Germinal center (tissue), 1 donor: ENCODE measurements at regions not wholly inside any gene's neighbourhood (a gene's known extent, or its start where the extent isn't known, plus 50 kb on each side); places are given as distances from the start of the nearest gene placed in this dataset.

Experiments used
- DNase-seq: peaks from one replicate; pipeline ENCODE4 v3.0.0; 2012; ENCODE audit warnings: mixed read lengths, low spot score

DNA sequence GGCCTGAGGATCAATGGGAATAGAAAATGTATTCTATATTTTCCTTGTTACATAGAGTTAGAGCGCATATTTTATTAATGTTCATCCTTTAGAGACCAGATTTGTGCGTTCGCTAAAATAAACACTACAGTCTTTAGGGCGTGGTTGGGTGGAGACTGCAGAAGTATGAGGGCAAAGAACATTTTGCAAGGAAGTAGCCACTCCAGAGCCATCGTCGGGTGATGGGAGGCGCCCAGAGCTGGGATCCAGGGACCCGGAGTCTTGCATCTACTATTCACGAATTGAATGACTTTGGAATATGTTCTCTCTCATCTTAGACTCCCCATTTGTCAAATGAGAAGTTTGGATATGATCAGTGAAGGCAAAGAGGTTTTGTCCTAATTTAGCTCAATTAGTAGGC lies 154.2 kb upstream of the IRX6 start:
- no peak for DNase-seq

DNA sequence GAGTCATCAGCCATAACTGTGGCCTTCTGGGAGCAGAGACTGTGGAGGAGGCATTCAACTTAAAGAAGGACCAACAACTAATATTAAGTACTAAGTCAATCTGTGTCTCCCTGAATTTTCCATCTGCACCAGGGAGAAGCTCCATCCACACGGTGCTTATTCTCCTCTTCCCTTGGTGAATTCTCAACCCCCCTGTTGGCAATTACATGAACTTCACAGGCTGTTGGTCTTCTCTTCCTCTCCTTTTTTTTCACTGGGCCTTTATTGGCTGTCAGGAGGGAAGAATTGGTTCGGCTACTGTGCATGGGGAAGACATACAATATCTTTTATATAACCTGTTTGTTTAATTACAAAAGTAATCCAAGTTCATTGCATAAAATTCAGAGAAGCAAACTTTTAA lies 152.8 kb upstream of the IRX6 start:
- no peak for DNase-seq

DNA sequence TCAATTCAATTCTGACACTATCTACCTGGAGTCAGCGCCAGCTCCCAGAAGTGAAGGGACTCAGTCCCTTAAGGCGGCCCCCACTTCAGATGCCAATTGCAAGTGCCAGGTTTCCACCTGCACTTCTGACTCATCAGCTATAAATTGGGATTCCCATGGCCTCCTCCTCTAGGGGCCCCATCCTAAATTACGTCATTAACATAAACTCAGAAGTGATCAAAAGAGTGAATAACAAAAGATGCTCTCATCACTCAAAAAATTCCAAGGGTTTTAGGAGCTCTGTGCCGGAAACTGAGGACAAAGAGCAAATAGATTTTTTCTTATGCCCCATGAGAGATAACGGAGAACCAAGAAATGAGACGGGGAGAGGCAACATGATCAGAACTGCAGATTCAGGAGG lies 148.6 kb upstream of the IRX6 start:
- no peak for DNase-seq

DNA sequence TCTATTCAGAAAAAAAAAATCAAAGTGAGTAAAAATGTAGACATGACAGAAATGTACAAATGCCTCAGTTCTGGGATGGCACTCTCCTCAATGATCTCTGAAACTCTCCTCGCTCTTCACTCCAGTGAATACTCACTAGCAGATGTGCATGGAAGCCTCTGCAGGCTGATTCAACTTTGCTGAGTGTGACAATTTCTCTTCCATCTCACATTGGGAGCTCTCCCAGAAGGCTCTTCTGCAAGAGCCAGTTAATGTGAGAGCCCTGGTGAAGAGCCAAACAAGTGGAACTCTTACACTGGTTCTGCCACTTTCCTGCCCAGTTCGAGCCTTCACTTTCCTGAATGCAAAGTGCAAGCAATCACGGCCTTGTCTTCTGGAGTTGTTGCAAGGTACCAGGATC lies 147.1 kb upstream of the IRX6 start:
- DNase-seq = no peak

DNA sequence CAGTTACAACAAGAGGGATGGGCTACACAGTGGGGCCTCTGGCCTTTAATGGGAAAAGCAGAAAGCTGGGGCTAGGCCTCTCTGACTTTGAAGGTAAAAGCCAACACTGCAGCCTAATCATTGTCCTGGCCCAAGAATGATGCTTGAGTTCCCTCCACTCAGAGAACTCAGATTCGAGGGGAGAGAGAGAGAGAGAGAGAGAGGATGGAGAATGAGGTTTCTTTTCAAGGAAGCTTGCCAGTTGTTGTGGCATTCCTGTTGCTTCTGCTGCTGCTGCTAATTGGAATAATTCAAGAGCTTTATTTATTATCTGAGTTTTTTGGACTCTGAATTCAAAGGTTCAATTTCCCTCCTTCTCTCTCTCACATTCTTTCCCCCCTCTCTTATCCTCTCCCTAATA lies 144.6 kb upstream of the IRX6 start:
- no peak for DNase-seq

DNA sequence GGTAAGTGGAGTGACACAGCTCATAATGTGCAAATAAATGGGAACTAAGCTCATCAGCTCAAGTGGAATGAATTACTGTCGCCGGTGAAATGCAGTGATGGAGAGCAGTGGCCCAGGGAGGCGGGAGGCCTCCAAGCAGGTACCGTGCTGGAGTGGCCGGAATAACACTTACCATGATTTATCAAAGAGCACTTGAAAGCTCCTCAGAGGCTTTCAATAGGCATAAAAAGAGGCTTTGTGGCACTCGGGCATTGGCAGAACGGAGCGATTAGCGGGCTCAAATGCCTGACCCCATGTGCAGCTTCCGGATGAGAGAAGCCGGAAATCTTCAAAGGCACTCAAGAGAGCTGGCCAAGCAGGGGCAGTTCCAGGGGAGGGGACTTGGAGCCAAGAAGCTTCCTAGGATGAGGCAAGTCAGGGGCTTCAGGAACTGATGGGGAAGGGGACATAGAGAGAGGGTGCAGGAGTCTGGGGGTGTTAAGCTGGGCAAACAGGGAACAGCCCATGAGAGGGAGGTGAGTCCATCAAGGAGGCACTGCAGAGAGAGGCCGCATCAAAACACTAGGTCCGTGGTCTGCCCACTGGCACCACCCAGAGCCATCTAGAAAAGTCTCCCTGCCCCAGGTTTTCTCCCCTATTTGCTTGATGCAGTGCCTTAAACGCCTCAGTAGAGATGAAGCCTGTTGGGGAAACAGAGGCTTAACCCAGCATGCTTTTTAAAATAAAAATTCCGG lies 144.0 kb upstream of the IRX6 start:
- DNase-seq = no peak

DNA sequence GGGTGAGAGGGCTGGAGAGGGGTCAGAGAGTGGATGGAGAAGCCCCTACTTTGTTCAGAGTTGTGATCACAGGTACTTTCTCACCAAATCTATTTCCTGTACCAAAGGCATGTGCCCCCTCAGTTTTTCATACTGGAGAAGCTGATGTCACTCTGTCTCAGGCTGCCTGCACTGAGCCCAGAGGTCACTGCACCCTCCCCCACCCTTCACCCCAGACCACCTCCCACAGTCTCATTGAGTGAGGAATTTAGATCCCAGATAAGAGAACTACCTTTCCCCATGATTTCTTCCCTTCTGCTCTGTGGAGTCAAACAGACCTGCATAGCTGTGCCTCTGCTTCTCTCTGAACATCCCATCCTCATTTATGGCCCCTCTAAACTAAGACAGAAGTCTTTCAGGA lies 140.0 kb upstream of the IRX6 start:
- DNase-seq = no peak

DNA sequence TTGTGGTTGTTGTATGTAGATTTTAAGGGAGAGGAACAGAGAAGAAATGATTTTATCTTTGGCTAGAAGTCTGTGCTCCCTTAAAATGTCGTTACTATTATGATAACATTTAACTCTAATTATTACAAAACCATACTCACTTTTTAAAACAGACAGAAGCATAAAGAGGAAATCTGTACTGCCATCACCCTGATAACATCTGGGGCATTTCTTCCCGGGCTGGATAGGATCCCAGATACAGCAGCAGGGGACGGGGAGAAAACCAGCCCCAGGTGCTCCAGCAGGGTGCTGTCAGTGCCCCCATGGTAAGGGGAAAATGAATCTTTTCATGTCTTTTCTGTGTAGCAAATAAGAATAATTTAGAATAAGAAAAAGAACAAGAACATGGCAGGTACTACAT lies 139.4 kb upstream of the IRX6 start:
- DNase-seq = no peak

DNA sequence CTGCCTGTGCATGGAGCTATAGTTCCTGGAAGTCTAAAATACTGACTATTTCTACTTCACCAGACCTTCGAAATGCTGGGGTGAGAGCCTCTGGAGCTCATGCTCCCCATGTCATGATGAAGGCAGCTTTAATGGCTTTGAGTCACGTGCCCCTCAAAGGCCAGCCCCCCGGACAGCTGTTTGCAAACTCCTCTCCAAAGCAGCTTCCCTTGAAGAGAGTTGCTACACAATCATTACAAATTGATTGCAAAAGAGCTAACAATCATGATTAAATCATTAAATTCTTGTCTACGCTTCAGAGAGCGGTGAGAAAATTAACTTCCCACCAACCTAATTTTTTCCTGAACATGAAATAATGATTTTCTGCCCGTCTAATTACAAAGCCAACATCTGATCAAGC lies 134.8 kb upstream of the IRX6 start:
- DNase-seq = no peak

DNA sequence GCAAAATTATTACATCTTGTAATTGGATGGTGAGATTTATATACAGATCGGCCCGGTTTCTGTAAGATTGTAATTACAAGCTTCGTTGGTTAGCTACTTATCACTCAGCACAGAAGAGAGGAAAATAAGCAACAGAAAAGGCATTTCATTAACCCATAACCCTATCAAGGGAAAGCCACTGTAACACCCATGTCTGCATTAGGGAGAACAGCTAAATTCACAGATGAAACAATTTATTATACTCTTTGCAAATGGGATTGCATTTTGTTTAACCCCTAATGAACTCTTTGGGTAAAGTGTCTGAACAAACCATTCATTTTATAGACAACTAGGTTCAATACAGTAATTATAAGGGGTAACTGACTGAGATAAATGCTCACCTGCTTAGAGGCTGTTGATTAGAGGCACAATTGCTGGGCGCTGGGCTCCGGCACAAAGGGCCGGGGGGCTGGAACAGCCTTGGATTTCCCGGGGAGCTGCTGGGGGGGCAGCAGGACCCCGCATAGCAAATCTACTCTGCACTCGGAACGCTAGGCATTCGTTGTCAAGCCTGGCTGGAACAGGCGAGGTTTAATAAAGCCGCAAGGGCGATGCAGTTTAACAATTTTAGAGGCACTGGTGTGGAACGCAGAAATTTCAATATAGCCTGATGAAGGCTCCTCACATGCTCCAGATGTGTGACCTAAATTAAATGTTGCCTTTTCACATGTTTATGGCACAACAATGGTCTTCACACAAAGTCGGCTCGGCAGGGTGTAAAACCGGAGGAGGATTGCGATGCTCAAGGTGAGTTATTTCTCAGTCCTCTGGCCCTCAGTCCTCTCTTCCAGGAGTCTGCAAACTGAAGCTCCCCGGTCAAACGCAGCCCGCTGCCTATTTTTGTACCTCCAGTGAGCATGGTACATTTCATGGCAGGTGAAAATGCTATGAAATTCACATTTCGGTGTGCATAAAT lies 134.0 kb upstream of the IRX6 start:
- DNase-seq = no peak

DNA sequence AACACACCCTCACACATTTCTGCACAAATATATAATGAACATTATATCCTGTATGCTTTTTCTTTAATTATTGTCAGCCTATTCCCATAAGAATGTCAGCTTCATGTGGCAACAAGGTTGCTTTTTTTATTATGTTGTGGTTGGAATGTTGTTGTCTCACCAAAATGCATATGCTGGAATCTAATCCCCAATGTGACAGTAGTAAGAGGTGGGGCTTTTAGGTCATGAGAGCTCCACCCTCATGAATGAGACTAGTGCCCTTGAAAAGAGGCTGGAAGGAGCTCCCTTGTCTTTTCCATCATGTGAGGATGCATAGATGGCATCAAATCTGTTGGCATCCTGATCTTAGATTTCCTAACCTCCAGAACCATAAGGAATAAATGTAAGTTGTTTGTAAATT lies 131.3 kb upstream of the IRX6 start:
- DNase-seq = no peak

DNA sequence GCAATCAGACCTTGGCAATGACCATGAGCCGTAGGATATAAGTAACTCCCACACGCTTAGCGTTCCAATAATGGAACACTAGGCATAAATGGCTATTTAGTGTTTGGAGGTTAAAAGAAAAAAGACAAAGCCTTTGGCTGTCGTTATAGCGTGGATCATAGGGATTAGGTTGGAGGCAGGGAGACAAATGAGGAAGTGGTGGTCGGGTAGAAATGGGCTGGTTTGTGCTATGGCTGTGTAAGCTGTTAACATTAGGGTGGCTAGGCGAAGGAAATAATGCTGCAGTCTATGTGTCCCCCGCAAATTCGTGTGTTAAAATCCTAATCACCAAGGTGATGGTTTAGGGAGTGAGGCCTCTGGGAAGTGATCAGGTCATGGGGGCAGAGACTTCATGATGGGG lies 120.4 kb upstream of the IRX6 start:
- no peak for DNase-seq

DNA sequence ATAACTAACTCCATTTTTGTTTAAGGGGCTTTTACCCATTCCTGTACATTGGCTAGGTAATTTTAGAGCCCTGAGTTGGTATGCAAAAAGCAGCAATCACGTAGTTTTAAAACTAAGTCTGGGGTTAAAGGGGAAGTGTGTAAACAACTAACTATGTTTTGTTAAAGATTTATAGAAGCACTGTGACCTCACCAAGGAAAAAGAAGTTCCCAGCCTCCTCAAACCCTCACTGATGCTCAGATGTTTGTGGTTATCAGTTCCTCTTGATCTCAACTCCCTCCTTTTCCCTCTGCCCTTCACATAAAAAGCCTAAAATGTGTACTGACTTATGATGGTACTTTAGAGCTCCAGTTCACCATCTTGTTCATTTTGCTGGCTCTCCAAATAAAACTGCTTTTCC lies 119.9 kb upstream of the IRX6 start:
- DNase-seq = no peak

DNA sequence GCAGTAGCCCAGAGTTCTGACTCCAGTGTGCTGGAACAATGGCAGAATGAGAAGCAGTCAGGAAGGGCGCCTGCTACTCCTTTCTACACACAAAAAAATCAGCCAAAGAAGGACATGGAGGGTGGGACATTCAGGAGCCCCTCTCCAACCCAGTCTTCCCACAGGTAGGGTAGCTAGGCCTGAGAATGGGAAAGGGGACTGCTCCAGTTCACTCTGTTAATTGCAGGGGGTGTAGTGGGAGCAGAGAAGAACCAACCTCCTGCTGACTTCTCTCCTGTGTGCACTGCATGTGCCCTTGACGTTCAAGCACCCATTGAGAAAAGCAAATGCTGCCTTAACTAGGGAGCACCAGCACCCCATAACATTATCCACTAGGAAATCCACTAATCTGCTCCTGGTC lies 119.1 kb upstream of the IRX6 start:
- DNase-seq = no peak

DNA sequence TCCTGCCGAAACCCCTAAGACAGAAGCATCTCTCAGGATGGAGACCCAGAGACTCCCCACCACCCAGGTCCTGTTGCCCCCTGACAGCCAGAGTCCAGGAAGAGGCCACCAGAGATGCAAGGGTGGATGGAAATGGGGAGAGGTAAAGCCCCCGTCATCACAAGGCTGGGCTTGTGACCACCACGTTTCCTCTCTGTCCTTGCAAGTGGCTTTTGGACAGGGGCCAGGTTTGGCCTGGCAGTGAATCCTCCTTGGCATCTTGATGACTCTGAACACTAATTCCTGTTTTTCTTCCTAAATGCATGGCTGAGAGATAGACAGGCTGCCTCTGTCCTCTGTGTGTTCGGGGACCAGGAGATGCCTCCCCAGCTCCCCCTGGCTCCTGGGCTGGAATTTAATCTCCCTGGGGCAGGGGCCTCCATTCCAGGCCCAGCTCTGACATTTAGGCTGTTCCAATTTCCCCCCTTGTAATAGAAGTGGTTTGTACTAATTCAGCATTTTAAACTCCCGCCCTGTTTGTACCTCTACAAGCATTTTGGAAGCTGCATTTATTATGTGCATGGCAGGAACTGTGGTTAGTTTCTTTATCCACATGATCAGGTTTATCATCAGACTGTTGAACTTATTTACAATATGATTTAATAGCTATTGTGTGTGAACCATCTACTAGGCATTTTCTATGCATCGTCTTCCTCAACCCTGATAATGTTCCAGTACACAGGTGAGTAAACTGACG lies 116.1 kb upstream of the IRX6 start:
- DNase-seq = no peak

DNA sequence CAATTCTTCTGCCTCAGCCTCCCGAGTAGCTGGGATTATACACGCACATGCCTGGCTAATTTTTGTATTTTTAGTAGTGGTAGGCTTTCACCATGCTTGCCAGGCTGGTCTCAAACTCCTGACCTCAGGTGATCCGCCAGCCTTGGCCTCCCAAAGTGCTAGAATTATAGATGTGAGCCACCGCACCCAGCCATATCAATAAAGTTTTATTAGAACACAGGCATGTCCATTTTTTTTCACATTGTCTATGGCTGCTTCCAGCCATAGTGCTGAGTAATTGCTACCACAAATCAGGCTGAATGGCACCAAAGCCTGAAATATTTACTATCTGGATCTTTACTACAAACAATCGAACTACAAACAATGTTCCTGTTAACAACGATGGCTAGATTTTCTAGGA lies 114.4 kb upstream of the IRX6 start:
- no peak for DNase-seq

DNA sequence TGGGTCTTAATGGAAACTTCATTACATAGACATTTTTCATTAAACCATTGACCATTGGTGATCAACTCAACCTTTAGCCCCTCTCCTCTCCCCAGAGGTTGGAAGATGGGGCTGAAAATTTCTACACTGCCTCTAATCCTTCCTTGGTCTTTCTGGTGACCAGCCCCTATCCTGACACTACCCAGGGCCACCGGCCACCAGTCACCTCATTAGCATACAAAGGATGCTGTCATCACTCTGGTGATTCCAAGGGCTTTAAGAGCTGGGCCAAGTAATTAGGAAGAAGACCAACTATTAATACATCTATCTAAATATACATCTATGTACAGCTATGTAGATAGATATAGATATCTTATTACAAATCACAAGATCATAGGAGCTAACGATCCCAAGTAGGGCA lies 111.2 kb upstream of the IRX6 start:
- DNase-seq = no peak

DNA sequence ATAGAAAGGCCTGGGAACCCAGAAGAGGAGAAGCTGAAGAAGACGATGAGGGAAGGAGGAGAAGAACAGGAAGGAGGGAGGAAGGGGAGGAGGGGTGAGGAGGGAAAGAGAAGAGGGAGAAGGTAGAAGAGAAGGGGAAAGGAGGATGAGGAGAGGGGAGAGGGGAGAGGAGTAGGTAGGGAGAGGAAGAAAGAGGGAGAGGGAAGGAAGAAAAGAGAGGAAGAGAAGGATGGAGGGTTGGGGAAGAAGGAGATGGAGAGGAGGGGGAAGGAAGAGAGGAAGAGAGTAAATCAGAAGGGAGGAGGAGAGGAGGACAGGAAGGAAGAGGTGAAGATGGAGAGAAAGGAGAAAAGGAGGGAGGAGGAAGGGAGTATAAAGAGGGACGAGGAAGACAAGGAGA lies 109.6 kb upstream of the IRX6 start:
- DNase-seq = no peak

DNA sequence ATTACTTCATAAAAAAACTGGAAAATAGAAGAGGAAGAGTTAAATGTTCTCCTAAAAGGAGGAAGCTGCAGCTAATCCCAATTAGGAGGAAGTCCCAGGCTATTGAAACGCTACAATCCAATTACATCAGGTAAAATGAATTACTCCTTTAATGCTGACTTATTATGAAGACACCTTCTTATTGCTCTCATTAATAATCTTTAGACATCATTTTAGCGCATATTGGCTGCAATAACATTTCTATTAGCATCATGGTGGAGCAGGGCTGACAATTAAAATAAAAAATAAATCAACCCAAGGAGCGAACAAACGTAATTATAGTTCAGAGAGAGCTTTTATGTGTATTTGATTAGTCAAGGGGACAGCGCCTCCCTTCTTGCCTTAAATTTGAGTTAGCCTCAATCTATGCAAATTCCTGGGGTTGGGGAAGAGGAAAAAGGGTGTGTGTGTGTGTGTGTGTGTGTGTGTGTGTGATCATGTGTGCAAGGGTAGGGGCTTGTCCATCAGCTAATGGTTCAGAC lies 109.0 kb upstream of the IRX6 start:
- no peak for DNase-seq

DNA sequence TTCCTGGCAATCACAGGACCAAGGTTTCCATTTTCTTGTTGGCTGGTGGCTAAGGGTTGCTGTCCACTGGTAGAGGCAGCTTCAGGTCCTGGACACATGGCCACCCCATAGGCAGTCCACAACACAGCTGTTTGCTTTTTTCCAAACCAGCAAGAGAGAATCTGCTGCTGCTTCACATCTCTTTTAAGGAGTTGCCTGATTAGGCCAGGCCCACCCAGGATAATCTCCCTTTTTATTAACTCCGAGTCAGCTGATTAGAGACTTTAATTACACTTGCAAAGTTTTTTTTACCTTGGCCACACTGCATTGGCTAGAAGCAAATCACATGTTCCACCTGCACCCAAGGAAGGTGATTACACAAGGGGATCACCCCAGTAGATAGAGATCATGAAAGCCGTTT lies 106.6 kb upstream of the IRX6 start:
- DNase-seq = no peak

DNA sequence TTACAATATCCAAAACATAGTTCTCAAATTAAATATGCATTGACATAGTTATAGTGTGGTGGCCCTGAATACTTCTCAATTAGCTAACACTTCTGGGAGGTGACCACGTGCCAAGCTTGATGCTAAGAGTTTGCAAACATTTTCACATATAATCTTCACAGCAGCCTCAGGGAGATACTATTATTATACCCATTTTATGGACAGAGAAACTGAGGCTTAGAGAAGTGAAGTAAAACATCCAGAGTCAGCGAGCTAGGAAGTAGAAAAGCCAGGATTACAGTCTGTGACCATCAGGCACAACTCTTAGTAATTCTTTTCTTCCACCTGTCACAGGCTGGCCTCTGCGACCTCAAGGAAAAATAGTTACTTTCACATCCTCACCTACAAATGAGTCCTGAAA lies 102.2 kb upstream of the IRX6 start:
- no peak for DNase-seq

DNA sequence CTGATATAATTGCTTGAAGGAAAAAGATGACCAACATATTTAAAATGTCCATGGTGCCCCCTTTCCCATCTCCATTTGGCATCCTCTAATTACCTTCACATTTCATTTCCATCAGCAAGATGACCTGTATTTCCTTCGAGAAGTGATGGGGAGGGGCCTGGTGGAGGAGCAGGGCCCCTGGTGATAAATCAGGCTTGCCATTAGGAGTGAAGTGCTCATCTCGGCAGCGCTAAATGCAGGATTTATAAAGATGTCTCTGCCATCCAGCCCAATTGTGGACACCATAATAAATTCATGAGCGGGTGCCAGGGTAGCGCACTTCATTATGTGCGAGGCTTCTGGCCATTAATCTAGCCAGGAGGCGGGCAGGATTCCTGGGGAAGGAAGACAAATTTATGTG lies 101.5 kb upstream of the IRX6 start:
- DNase-seq = no peak
